ENCODE measurements at regions not wholly inside any gene's neighbourhood (a gene's known extent, or its start where the extent isn't known, plus 50 kb on each side); places are given as distances from the start of the nearest gene placed in this dataset.

DNA sequence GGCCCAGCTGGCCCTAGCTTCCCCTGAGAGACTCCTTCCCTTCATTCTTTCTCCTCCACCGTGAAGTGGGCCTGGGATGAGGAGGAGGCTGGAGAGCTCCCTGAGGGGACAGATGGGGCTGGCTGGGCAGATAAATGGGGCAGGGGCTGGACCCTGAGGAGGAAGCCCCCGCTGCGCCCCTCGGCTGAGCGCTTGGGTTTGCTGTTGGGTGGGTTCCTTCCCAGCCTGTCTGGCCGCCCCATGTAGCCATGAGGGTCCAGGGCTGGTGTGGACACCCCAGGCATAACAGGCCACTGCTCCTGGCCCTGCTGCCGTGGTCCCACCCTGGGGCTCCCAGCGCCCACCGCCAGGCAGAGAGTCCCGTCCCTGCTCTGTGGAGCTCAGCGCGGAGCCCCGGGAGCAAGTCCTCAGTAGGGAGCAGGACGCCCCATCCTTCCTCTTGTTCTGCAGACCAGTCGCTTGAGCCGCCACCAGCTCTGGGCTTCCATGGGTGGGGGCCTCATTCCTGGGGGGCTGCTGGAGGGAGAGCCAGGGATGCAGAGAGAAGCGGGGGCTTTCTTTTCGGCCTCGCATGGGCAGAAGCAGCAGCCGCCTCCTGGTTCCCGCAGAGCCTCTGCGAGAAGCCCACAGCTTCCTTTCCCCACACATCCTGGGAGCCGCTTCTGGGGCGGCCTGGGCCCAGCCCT is 266.4 kb upstream of the TCERG1L start:
- no peak for TF ChIP-seq CTCF (IDR thresholded peaks at IDR 0.05)
- no peak for TF ChIP-seq EP300 (IDR thresholded peaks at IDR 0.05)
